ENCODE measurements at regions not wholly inside any gene's neighbourhood (a gene's known extent, or its start where the extent isn't known, plus 50 kb on each side); places are given as distances from the start of the nearest gene placed in this dataset.

- no peaks in the 10 kb centered on the region for H3K9me3 ChIP-seq
- TF ChIP-seq CTCF (IDR thresholded peaks at IDR 0.05; ENCODE audit: low read depth, low read length): no peak
Measured at GRCh38 chr20:60899320-60899719, 352.7 kb upstream of the CDH4 start.

GRCh38 chr20:60900618-60901017 is 351.4 kb upstream of the CDH4 start:
- H3K27me3 ChIP-seq: no peaks in the 10 kb centered on the region
- no peaks in the 10 kb centered on the region for H3K9me3 ChIP-seq
- no peak overlapping the region for H3K4me3 ChIP-seq (ENCODE audit: low read depth, low read length)
- no peak for TF ChIP-seq CTCF (IDR thresholded peaks at IDR 0.05; ENCODE audit: low read depth, low read length)
- H3K4me1 ChIP-seq: no peaks in the 10 kb centered on the region
- H3K36me3 ChIP-seq: no peaks in the 10 kb centered on the region
- DNase-seq: no peak

More at GRCh38 chr20:60899320-60899719, 352.7 kb upstream of the CDH4 start:
- Histone ChIP-seq H3K36me3 (no peaks in the 10 kb centered on the region), H3K4me3 (ENCODE audit: low read depth, low read length) (no peak overlapping the region), H3K27me3 (no peaks in the 10 kb centered on the region), H3K4me1 (no peaks in the 10 kb centered on the region)
- no peak for DNase-seq

GRCh38 chr20:60901831-60902230 is 350.2 kb upstream of the CDH4 start:
- DNase-seq: no peak
- Histone ChIP-seq H3K27me3 (no peaks in the 10 kb centered on the region), H3K9me3 (no peaks in the 10 kb centered on the region), H3K36me3 (no peaks in the 10 kb centered on the region), H3K4me1 (no peaks in the 10 kb centered on the region), H3K4me3 (ENCODE audit: low read depth, low read length) (no peak overlapping the region)
- no peak for TF ChIP-seq CTCF (IDR thresholded peaks at IDR 0.05; ENCODE audit: low read depth, low read length)

- Histone ChIP-seq H3K4me1 (no peaks in the 10 kb centered on the region), H3K4me3 (ENCODE audit: low read depth, low read length) (no peak overlapping the region), H3K9me3 (no peaks in the 10 kb centered on the region), H3K27me3 (no peaks in the 10 kb centered on the region), H3K36me3 (no peaks in the 10 kb centered on the region)
- no peak for TF ChIP-seq CTCF (IDR thresholded peaks at IDR 0.05; ENCODE audit: low read depth, low read length)
- DNase-seq: no peak
Measured at GRCh38 chr20:60903325-60903971, 348.6 kb upstream of the CDH4 start.

- Histone ChIP-seq H3K9me3 (no peaks in the 10 kb centered on the region), H3K27me3 (no peaks in the 10 kb centered on the region), H3K36me3 (no peaks in the 10 kb centered on the region), H3K4me3 (ENCODE audit: low read depth, low read length) (no peak overlapping the region), H3K4me1 (no peaks in the 10 kb centered on the region)
- no peak for DNase-seq
- TF ChIP-seq CTCF (IDR thresholded peaks at IDR 0.05; ENCODE audit: low read depth, low read length): no peak
Measured at GRCh38 chr20:60904730-60905129, 347.3 kb upstream of the CDH4 start.

GRCh38 chr20:60905919-60906318 is 346.1 kb upstream of the CDH4 start:
- DNase-seq: no peak
- Histone ChIP-seq H3K4me1 (no peaks in the 10 kb centered on the region), H3K4me3 (ENCODE audit: low read depth, low read length) (no peak overlapping the region), H3K27me3 (no peaks in the 10 kb centered on the region), H3K36me3 (no peaks in the 10 kb centered on the region), H3K9me3 (no peaks in the 10 kb centered on the region)
- no peak for TF ChIP-seq CTCF (IDR thresholded peaks at IDR 0.05; ENCODE audit: low read depth, low read length)
